ENCODE measurements at regions not wholly inside any gene's neighbourhood (a gene's known extent, or its start where the extent isn't known, plus 50 kb on each side); places are given as distances from the start of the nearest gene placed in this dataset.

GRCh38 chr14:54135804-54136280 is 179.2 kb upstream of the BMP4 start:
- Histone ChIP-seq H3K9me3 (ENCODE audit: low read length) (no peaks in the 10 kb centered on the region), H3K27ac (ENCODE audit: low read length) (no peak overlapping the region), H3K27me3 (ENCODE audit: insufficient read depth, low read depth, low read length) (no peaks in the 10 kb centered on the region), H3F3A (ENCODE audit: insufficient read depth, low read length, poor library complexity, severe bottlenecking) (no peaks in the 10 kb centered on the region), H3K4me3 (ENCODE audit: low read length) (no peak overlapping the region), H3K79me2 (replicated peaks; ENCODE audit: insufficient read depth, low read length) (no peaks in the 10 kb centered on the region), H3K4me2 (ENCODE audit: low read length) (no peak overlapping the region), H4K20me1 (ENCODE audit: insufficient read depth) (no peaks in the 10 kb centered on the region), H3K9ac (ENCODE audit: low read length) (no peak overlapping the region), H3K36me3 (ENCODE audit: insufficient read depth, low read length) (no peaks in the 10 kb centered on the region), H2AFZ (ENCODE audit: low read depth, low read length) (no peak overlapping the region), H3K9me2 (ENCODE audit: insufficient read depth, low read length) (no peaks in the 10 kb centered on the region)
- TF ChIP-seq EZH2 (IDR thresholded peaks at IDR 0.05; ENCODE audit: borderline replicate concordance, insufficient read depth, low read length, poor library complexity, severe bottlenecking) (no peak), SMC3 (conservative IDR thresholded peaks at IDR 0.05; ENCODE audit: poor library complexity) (no peak), MXI1 (conservative IDR thresholded peaks at IDR 0.05; ENCODE audit: poor library complexity, severe bottlenecking) (no peak), REST (IDR thresholded peaks at IDR 0.05; ENCODE audit: borderline replicate concordance) (no peak), CTCF (IDR thresholded peaks at IDR 0.05; ENCODE audit: poor library complexity, severe bottlenecking) (no peak), POLR2AphosphoS5 (IDR thresholded peaks at IDR 0.05) (no peak), TAF1 (IDR thresholded peaks at IDR 0.05; ENCODE audit: low read depth) (no peak), RAD21 (conservative IDR thresholded peaks at IDR 0.05) (no peak), EP300 (conservative IDR thresholded peaks at IDR 0.05; ENCODE audit: poor library complexity, severe bottlenecking) (no peak)

- no peaks in the 10 kb centered on the region for H3K9me2 ChIP-seq (ENCODE audit: insufficient read depth, low read length)
- H3K27ac ChIP-seq (ENCODE audit: low read length), result no peak overlapping the region
- no peaks in the 10 kb centered on the region for H3K36me3 ChIP-seq (ENCODE audit: insufficient read depth, low read length)
- TF ChIP-seq CTCF (IDR thresholded peaks at IDR 0.05; ENCODE audit: poor library complexity, severe bottlenecking) (no peak), EP300 (conservative IDR thresholded peaks at IDR 0.05; ENCODE audit: poor library complexity, severe bottlenecking) (no peak), SMC3 (conservative IDR thresholded peaks at IDR 0.05; ENCODE audit: poor library complexity) (no peak), POLR2AphosphoS5 (IDR thresholded peaks at IDR 0.05) (no peak), EZH2 (IDR thresholded peaks at IDR 0.05; ENCODE audit: borderline replicate concordance, insufficient read depth, low read length, poor library complexity, severe bottlenecking) (no peak), MXI1 (conservative IDR thresholded peaks at IDR 0.05; ENCODE audit: poor library complexity, severe bottlenecking) (no peak), RAD21 (conservative IDR thresholded peaks at IDR 0.05) (no peak), REST (IDR thresholded peaks at IDR 0.05; ENCODE audit: borderline replicate concordance) (no peak), TAF1 (IDR thresholded peaks at IDR 0.05; ENCODE audit: low read depth) (no peak)
- no peak overlapping the region for H3K4me3 ChIP-seq (ENCODE audit: low read length)
- H3K79me2 ChIP-seq (replicated peaks; ENCODE audit: insufficient read depth, low read length), result no peaks in the 10 kb centered on the region
- H3F3A ChIP-seq (ENCODE audit: insufficient read depth, low read length, poor library complexity, severe bottlenecking), result no peaks in the 10 kb centered on the region
- H3K27me3 ChIP-seq (ENCODE audit: insufficient read depth, low read depth, low read length), result no peaks in the 10 kb centered on the region
- H3K9me3 ChIP-seq (ENCODE audit: low read length), result no peaks in the 10 kb centered on the region
- H3K9ac ChIP-seq (ENCODE audit: low read length), result no peak overlapping the region
- no peak overlapping the region for H3K4me2 ChIP-seq (ENCODE audit: low read length)
- no peak overlapping the region for H2AFZ ChIP-seq (ENCODE audit: low read depth, low read length)
- no peaks in the 10 kb centered on the region for H4K20me1 ChIP-seq (ENCODE audit: insufficient read depth)
Observed at GRCh38 chr14:54136894-54137613, 180.4 kb upstream of the BMP4 start.

All from neural cell (in vitro differentiated cells).